GM12892 (cell line): ENCODE measurements at regions not wholly inside any gene's neighbourhood (a gene's known extent, or its start where the extent isn't known, plus 50 kb on each side); places are given as distances from the start of the nearest gene placed in this dataset.

Experiments used
- POLR2A ChIP-seq: IDR thresholded peaks from 2 replicates; pipeline ENCODE4 v1.6.1; 2011; ENCODE audit warnings: low read depth, low read length, control low read depth
- POLR2AphosphoS5 ChIP-seq: IDR thresholded peaks from 2 replicates; pipeline ENCODE4 v1.6.1; 2011; ENCODE audit warnings: low read depth, low read length, control low read depth

DNA sequence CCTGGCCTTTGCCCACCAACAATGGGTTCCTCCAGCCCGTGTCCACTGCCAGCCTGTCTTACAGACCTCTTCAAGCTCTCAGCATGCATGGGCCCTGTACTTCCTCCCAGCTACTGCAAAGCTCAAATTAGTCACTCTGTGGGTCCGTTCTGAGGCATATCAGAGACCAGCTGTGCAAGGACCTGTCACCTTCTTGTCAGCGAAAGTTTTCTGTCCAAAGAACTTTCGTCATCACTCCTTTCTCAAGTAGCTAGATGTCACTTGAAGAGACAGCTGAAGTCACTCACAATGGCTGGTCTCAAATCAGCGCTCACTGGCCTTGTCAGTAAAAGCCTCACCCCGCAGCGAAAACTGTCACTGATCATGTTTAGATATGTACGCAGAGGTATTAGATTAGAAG, 91.4 kb upstream of the DYNLRB2 start:
- no peak for TF ChIP-seq POLR2A
- TF ChIP-seq POLR2AphosphoS5 = no peak
